PFSK-1 (cell line): ENCODE measurements at regions not wholly inside any gene's neighbourhood (a gene's known extent, or its start where the extent isn't known, plus 50 kb on each side); places are given as distances from the start of the nearest gene placed in this dataset.

ENCODE experiments used
- FOXP2 ChIP-seq: optimal IDR thresholded peaks from 2 replicates; pipeline ENCODE3; 2011; ENCODE audit warnings: borderline replicate concordance, control low read depth, inconsistent platforms; ENCODE audit not compliant: insufficient read depth; ENCODE audit errors: extremely low read length, extremely low read depth
- POLR2AphosphoS5 ChIP-seq: IDR thresholded peaks from 2 replicates; pipeline ENCODE4 v1.6.1; 2012; ENCODE audit warnings: low read depth, mild to moderate bottlenecking, control low read depth, low read length, moderate library complexity
- REST ChIP-seq, 2 experiments: IDR thresholded peaks; 2 replicates each; pipeline versions ENCODE4 v1.6.1 to v1.8.0; 2011 to 2012; ENCODE audit warnings: low read depth in 2 of 2, low read length in 2 of 2, control low read depth in 1 of 2, inconsistent platforms in 1 of 2, mild to moderate bottlenecking in 1 of 2, moderate library complexity in 1 of 2; ENCODE audit not compliant: insufficient read depth in 1 of 2
- SIN3A ChIP-seq: IDR thresholded peaks from 2 replicates; pipeline ENCODE4 v1.6.1; 2012; ENCODE audit warnings: mild to moderate bottlenecking, low read length, moderate library complexity, borderline replicate concordance; ENCODE audit not compliant: insufficient read depth
- TAF1 ChIP-seq: IDR thresholded peaks from 2 replicates; pipeline ENCODE4 v1.6.1; 2012; ENCODE audit warnings: low read length, control low read depth, borderline replicate concordance; ENCODE audit not compliant: insufficient read depth

GRCh38 chr16:86314402-86315025 is 195.8 kb upstream of the FOXF1 start:
- TF ChIP-seq REST (IDR thresholded peaks at IDR 0.05; ENCODE audit: insufficient read depth in 1 of 2, low read depth in 2 of 2, low read length in 2 of 2) (no peak), FOXP2 (no peak), TAF1 (no peak), POLR2AphosphoS5 (no peak), SIN3A (no peak)

DNA sequence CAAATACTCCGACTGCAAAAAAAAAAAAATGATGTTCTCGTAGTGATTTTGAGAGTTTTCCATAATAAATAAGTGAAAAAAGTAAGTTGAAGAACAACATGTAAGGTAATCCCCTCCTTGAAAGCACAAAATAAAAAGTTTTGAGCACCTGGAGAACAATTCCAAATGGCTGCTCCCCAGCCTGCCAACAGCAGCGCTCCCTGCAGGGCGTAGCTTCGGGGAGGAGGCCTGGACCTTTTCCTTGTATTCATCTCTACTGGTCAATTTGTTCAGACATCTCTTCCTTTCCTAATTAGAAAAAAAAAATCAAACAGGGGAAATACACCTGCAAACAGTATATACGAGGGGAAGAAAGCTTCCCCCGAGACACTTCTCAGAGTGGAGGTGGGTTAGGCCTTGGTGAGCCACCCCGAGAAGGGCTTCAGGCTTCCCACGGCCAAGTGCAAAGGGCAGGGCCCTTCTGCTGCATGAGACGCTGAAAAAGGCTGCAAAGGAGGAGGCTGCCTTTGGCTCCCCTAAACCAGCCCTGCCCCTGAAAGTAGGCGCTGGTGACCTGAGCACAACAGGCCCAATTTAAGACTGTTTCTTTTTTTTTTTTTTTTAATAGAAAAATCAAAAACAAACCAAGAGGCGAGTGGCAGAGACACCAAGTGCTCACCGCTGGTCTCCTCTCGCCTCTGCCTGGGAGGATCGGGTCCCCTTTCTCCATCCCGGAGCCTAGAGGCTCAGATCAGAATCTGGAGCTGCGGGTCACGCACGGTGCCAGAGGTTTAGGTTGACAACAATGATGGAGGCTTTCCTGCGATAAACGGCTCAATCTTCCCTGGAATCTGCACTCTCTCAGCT is 193.1 kb upstream of the FOXF1 start:
- TF ChIP-seq SIN3A (no peak), FOXP2 (no peak), TAF1 (no peak), POLR2AphosphoS5 (no peak), REST (IDR thresholded peaks at IDR 0.05; ENCODE audit: insufficient read depth in 1 of 2, low read depth in 2 of 2, low read length in 2 of 2) (no peak)

DNA sequence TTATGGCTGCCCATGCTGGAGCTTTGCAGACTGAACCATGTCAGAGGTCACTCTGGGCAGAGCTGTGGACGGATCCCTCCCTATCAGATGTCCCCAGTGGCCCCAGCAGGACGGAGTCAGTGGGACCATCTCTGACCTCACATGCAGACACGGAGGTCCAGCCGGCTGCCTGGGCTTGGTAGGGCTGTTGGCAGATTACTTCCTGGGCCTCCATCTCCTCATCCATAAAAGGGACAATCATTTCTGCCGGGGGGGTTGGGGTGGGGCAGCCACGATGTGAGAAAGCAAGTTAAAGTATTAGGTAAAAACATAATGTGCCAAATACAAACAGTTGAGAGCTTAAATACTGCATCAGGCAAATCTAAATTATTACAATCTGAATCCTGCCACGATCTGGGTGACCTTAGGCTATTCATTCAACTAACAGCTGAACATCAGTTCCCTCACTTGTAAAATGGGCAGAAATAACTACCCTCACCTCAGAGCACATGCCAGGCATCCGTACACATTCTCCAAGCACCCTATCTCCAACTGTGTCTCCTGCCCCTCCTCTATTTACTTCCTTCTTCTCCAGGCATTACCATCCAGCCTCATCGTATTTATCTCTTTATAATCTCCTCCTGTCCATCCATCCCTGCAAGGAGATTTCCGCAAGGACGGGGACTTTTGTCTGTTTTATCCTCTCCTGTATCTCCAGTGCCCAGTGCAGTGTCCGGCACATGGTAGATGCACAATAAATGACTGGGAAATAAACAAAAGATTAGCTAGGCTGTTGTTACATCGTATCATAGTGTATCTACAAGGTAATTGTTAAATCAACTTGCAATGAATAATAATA is 192.3 kb upstream of the FOXF1 start:
- TF ChIP-seq REST (IDR thresholded peaks at IDR 0.05; ENCODE audit: insufficient read depth in 1 of 2, low read depth in 2 of 2, low read length in 2 of 2) = no peak
- no peak for TF ChIP-seq TAF1
- TF ChIP-seq POLR2AphosphoS5 = no peak
- no peak for TF ChIP-seq FOXP2
- no peak for TF ChIP-seq SIN3A

DNA sequence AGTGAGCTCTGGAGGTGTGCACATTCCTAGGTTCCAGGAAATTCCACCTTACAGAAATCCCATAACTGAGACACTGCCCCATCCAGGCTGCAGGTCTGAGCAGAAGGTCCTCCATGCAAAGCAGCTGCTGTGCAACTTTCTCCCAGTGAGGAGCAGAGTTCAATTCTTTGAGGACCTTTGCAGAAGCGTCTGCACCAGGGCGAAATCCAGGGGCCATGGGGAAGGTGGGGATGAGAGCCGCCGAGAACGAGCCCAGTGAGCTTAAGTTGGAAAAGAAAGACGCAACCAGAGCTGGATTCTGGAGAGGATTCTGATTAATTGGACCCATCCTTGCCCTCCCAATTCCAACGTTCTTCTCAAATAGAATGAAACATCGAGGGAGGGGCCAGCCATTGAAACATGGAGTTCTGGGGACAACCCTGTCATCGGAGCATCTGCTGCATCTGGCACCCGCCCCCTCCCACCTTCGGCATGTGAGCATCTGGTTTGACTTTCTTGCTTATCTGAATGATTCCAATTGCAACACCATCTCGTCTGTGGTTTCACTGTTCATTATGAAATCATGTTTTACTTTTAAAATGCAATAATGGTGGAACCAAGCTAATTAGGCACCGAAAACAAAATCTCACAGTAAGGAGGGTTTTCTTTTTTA is 190.6 kb upstream of the FOXF1 start:
- TF ChIP-seq FOXP2 (no peak), REST (IDR thresholded peaks at IDR 0.05; ENCODE audit: insufficient read depth in 1 of 2, low read depth in 2 of 2, low read length in 2 of 2) (no peak), SIN3A (no peak), TAF1 (no peak), POLR2AphosphoS5 (no peak)
